PC-9 (cell line): ENCODE measurements at regions not wholly inside any gene's neighbourhood (a gene's known extent, or its start where the extent isn't known, plus 50 kb on each side); places are given as distances from the start of the nearest gene placed in this dataset.

ENCODE experiments used
- CTCF ChIP-seq: fragments of 200-600 bp; sonication (generic); conservative IDR thresholded peaks from 2 replicates; pipeline ENCODE4 v1.6.1; 2017; ENCODE audit warnings: mixed run types, antibody characterized with exemption, mild to moderate bottlenecking, moderate library complexity
- EZH2 ChIP-seq: fragments of 200-600 bp; sonication (generic); IDR thresholded peaks from 2 replicates; pipeline ENCODE4 v1.8.0; 2017; ENCODE audit warnings: antibody characterized with exemption, low read depth

GRCh38 chr12:105936496-105936895 is 202.3 kb downstream of the NUAK1 start:
- TF ChIP-seq CTCF (no peak), EZH2 (no peak)
